NOMO-1 treated with dmso at 0.1 percent for 144 hours (cell line): ENCODE measurements at regions not wholly inside any gene's neighbourhood (a gene's known extent, or its start where the extent isn't known, plus 50 kb on each side); places are given as distances from the start of the nearest gene placed in this dataset.
"Not testable (repeated sequence)": the region's sequence is repeated elsewhere in the genome, so short reads cannot be mapped to it uniquely, and the experiment has no call there.

Experiments used
- DNase-seq: peaks from one replicate; lab custom pipeline; 2025; ENCODE audit not compliant: unreplicated experiment; lab: John Stamatoyannopoulos, UW

GRCh38 chr21:13827201-13827600, 217.6 kb downstream of the POTED start:
- DNase-seq, result no peak

DNA sequence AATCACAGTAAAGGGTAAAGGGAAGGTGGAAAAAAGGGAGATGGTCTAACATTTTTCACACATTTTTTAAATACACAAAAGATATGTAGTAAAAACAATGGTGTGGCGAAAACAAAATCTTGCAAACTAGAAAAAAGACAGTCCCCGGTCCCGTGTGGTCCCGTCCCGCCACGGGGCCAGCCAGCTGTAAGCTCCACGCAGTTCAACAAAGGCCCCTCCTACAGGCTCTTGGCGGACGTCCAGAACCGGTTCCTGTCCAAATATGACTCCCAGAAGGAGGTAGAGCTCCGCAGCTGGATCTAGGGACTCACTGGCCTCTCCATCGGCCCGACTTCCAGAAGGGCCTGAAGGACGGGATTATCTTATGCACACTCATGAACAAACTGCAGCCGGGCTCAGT, 216.9 kb downstream of the POTED start:
- not testable (repeated sequence) for DNase-seq

- not testable (repeated sequence) for DNase-seq
Measured at GRCh38 chr21:13825218-13825778, 215.7 kb downstream of the POTED start.

DNA sequence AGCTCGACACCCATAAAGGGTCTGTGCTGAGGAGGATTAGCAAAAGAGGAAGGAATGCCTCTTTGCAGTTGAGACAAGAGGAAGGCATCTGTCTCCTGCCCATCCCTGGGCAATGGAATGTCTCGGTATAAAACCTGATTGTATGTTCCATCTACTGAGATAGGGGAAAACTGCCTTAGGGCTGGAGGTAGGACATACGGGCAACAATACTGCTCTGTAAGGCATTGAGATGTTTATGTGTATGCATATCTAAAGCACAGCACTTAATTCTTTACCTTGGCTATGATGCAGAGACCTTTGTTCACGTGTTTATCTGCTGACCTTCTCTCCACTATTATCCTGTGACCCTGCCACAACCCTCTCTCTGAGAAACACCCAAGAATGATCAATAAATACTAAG, 210.7 kb downstream of the POTED start:
- DNase-seq, result not testable (repeated sequence)

DNA sequence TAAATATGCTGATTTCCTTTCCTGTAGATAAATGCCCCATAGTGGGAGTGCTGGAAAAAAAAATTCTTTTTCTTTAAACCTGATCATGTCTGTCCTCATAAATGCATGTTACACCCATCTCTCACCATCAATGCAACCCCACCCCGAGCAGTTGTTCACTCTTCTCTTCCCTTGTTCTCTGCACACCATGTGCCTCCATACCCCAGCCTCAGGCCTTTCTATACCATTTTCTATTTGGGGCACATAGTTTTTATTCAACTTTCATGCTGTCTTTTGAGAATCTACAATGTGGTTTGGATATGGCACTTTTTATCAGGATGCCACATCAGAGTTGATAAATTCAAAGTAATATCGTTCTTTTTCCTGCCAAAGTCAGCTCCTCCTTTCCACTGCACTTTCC, 202.6 kb downstream of the POTED start:
- not testable (repeated sequence) for DNase-seq

DNA sequence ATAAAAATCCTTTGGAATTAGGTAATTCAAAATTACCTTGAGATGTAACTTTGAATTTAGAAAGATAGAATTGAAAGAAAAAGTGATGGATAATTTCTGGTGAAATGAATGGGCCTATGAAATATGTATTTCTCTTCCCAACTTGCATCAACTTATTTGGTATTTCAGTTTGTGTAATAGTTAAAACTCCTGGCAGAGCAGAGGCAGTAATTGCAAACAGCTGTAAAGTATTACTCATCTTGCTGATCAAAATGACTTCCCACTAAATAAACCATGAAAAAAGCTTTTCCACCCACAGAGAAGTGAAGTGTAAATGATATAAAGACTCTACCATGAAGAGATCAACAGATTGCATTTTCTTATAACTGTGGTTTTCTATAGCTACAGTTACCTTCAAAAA, 201.0 kb downstream of the POTED start:
- not testable (repeated sequence) for DNase-seq

GRCh38 chr21:13806444-13806843, 196.9 kb downstream of the POTED start:
- DNase-seq, result not testable (repeated sequence)

- DNase-seq, result not testable (repeated sequence)
Measured at GRCh38 chr21:13802757-13803156, 193.2 kb downstream of the POTED start.
